Stimulated activated CD4-positive, alpha-beta T cell treated with anti-CD3 and anti-CD28 coated beads, Interleukin-4, amount 100 ng/mL, for 24 hours (primary cell): ENCODE measurements at regions not wholly inside any gene's neighbourhood (a gene's known extent, or its start where the extent isn't known, plus 50 kb on each side); places are given as distances from the start of the nearest gene placed in this dataset.
"Not testable (repeated sequence)": the region's sequence is repeated elsewhere in the genome, so short reads cannot be mapped to it uniquely, and the experiment has no call there.

Experiments used
- DNase-seq: peaks from one replicate; pipeline ENCODE4 v3.0.0-alpha.2; 2020

- no peak for DNase-seq
Observed at GRCh38 chr2:57621122-57621663, 425.4 kb upstream of the VRK2 start.

DNA sequence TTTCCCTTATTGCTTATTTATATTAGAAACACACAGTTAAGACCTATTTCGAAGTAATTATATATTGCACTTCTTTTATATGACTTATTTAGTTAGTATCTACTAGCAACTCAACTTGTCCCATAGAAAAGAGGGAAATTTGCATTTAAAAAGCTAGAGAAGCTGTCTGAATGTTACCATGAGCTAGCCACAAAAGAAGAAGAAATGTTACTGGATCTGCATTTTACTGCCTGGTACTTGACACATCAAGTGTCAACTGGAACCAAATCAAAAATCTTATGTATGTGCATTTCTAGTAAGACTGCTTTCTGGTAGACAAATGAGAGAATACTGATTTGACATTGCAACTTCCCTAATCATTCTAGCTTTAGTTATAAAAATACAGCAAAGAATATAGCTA is 424.6 kb upstream of the VRK2 start:
- DNase-seq, result no peak

DNA sequence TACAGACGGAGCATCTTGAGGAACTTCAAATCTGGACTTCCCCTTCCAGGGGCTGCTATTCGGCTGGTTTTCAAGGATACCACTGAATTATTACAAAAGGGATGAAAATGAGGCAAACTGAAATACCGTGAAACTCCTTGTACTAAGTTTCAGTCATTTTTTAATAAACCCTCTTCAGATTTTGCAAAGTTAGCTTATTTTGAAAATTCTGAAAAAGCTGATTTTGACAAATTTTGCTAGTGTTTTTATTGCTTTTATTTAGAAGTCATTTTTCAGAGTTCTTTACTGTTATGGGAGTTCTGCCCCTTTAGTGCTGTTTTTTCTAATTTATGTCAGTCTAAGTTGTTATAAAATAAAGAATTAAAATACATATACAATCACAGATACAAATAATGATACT is 390.4 kb upstream of the VRK2 start:
- DNase-seq, result no peak

DNA sequence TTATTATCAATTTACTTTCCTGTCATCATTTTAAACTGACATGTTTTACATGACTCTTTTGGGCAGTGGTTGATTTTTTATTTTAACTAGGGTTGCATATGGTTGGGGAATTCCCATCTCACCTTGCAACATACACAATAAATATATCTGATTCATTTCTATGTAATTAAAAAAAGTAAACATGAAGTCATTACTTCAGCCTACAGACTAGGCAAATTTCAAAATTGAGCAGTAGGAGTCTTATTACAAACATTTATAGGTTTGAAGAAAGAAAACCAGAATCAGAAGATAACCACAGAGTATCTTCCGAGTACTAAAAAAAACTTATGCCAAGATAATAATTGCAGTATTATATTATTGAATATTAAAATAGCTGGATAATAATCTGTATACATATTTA is 377.0 kb upstream of the VRK2 start:
- DNase-seq, result no peak

DNA sequence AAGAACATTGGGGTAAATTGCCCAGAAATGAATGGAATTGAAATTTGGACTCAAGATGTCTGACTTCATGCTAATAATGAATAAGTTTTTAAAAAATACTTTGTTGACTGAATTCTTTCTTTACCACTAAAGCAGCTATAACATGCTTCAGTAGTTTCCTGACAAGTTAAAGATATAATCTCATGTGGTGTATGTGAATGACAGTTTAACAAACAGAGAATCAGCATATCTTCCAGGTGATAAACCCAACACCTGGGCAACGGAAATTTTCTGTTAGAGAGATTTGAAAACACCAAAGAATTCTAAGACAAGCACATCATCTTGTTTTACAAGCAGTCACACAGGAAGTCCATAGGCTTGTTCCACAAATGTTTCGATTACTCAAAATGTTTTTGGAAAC is 372.6 kb upstream of the VRK2 start:
- DNase-seq, result no peak

DNA sequence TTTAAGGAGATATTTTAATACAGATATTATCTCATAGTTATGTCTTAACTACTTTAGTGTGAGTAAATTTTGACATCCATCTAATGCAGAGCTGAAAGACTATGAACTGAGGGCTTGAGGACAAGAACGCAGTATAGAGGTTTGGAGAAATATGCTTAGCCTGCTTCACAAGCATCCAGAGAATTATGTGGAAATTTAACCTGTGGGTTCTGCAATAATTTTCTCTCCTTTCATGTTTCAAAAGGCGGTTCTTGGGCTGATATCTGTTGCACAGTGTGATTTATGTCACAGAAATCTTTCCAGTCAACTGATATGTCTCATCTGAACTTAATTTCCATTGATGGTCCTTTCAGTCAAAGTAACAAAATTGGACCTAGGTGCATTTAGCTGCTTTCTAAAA is 371.9 kb upstream of the VRK2 start:
- no peak for DNase-seq

GRCh38 chr2:57677296-57677695 is 369.3 kb upstream of the VRK2 start:
- no peak for DNase-seq

- no peak for DNase-seq
Observed at GRCh38 chr2:57681650-57682049, 365.0 kb upstream of the VRK2 start.

GRCh38 chr2:57685032-57685431 is 361.6 kb upstream of the VRK2 start:
- no peak for DNase-seq

GRCh38 chr2:57692395-57692794 is 354.2 kb upstream of the VRK2 start:
- DNase-seq, result no peak

DNA sequence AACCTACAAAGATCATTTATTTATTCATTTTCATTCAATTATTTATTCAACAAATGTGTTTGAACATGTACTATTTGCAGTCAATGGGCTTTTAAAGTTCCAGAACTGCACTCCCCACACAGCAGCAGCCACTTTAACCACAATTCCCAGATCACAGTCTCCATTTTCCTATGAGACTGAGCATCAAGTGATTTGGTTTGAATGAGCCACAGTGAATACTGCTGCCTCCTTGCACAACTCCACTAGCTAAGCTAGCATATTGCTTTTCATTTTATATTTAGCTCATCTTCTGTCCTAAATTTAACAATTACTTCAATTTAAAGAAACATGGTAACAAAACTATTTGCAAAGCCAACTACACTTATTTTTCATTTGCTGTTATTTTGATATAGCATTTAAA is 353.4 kb upstream of the VRK2 start:
- no peak for DNase-seq

- DNase-seq, result no peak
Observed at GRCh38 chr2:57693965-57694364, 352.6 kb upstream of the VRK2 start.

DNA sequence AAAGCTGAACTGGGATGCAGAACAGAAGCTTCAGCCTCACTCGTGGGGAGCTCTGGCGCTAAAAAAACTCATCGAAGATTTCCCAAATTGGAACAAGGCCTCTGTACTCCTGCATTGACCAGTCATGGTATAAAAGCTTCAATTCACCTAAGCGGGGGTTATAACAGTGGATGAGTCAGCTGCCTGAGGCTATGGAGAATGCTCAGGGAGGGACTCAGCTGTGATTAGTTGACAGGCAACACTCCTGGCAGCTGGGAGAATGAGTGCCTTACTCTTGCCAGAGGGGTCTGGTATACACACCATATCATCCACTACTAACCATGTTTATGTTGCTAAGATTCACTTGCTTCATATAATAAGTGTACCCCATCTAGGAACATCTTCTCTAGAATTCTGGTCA is 350.6 kb upstream of the VRK2 start:
- no peak for DNase-seq

DNA sequence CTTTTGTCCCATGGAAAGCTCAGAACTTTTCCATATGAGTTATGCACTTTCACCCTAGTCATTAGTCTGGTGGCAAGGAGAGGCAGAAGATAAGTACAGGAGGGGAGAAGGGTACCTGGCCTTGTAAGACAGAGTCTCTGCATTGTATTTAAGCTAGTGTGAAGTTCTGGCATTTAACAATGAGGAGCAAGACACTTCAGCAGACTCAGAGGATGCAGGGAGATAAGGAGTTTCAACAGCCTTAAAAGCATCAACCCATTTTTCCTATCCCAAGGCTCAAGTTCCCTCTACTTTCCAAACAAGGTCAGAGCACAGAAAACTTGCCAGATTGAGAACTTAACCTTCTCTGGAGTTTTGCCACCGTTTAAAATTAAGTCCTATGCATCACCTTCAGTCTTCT is 348.2 kb upstream of the VRK2 start:
- no peak for DNase-seq

- DNase-seq, result no peak
Observed at GRCh38 chr2:57698935-57699449, 347.6 kb upstream of the VRK2 start.

DNA sequence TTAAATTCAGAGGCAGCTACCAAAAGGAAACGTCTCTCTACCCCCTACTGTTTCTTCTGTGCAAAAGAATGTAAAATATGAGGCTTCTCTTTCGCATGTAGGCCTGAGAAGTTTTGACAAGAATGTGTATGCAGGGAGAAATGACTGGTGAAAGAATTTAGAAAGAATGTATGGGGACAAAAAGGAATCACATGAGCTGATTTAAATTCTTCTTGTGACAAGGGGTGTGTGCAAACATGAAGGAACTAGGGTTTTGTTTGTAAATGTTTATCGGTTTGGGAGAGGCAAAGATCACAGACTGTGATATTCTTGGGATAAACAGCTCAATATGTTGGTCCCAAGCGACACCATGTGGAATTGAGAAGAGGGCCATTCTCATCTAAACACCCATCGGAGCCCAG is 345.2 kb upstream of the VRK2 start:
- DNase-seq, result no peak

- no peak for DNase-seq
Observed at GRCh38 chr2:57703407-57703806, 343.2 kb upstream of the VRK2 start.

DNA sequence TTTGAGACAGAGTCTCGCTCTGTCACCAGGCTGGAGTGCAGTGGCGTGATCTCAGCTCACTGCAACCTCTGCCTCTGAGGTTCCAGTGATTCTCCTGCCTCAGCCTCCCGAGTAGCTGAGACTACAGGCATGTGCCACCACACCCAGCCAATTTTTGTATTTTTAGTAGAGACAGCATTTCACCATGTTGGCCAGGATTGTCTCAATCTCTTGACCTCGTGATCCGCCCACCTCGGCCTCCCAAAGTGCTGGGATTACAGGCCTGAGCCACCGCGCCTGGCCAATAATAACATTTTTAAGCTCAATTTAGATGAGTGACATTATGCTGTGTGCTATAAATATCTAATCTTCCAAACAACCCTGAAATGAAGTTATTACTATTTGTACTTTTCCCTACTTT is 338.8 kb upstream of the VRK2 start:
- DNase-seq, result not testable (repeated sequence)

GRCh38 chr2:57711991-57712390 is 334.6 kb upstream of the VRK2 start:
- DNase-seq, result no peak

- peak; percentile 22 for DNase-seq
Observed at GRCh38 chr2:57720728-57721627, 325.6 kb upstream of the VRK2 start.

- DNase-seq, result no peak
Observed at GRCh38 chr2:57725337-57725947, 321.2 kb upstream of the VRK2 start.

DNA sequence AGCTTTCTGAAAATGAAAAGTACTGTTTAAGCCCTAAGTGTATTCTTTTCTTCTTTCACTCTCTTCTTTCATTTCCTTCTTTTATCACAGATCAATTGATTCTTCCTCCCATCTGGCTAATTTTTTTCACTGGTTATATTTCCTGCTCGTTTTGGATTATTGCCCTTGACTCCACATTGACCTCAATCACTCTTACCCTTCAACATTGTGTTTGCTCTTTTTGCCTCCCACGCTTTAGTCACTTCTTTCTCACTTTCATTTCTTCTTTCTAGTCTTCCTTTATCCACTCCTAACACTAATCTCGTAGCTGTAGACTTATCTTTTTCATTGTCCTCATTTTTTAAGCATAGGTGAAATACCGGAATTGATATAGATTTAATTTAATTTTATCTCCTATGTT is 320.3 kb upstream of the VRK2 start:
- no peak for DNase-seq

DNA sequence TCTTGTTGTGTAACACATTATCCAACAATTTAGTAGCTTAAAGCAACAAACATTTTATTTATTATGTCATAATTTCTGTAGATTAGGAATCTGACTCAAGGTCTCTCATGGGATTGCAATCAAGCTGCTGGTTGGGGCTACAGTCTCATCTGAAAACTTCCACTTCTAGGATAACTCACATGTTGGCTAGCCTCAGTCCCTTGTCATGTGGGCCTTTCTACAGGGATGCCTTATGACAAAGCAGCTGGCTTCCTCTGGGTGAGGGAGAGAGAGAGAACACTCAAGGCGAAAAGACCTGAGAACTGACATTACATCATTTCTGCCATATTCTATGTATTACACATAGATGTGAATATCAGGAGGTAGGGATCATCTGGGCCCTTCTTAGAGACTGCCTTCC is 317.9 kb upstream of the VRK2 start:
- DNase-seq, result no peak

GRCh38 chr2:57733956-57734355 is 312.6 kb upstream of the VRK2 start:
- DNase-seq, result no peak
